ENCODE measurements at regions not wholly inside any gene's neighbourhood (a gene's known extent, or its start where the extent isn't known, plus 50 kb on each side); places are given as distances from the start of the nearest gene placed in this dataset.

- DNase-seq: no peak
Observed at GRCh38 chr9:109886041-109886440, 106.0 kb downstream of the PALM2AKAP2 start.

GRCh38 chr9:109886617-109887016 lies 106.6 kb downstream of the PALM2AKAP2 start:
- no peak for DNase-seq

DNA sequence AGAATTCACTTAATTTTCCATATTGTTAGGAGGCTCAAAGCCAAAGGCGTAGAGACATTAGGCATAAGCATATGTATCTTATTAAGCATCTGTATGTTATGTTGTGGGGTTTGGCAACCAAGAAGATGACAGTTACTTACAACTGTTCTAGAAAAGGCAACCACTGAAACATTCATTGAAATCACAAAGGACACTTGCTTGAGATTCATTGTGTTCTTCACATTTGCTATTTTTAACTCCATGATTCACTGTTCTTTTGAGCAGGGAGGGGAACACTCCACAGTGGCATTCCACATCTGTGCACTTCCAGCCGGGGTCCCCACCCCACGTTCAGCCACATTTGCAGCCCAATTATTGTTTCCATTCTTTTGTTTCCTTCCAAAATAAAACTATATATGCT lies 107.1 kb downstream of the PALM2AKAP2 start:
- no peak for DNase-seq

DNA sequence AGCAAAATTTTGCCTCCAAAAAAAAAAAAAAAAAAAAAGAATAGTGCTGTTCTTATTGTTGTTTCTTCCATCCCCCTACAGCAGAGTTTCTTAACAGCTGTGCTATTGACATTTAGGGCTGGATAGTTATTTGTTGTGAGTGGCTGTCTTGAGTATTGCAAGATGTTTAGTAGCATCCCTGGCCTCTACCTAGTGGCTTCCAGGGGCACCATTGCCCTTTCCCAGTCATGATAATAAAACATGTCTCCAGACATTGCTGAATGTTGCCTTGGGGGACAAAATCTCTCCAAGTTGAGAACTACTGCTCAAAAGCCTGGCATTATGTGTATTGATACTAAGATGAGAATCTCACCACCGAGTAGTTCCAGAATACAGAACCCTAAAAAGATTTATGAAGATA lies 108.7 kb downstream of the PALM2AKAP2 start:
- DNase-seq: no peak

GRCh38 chr9:109889456-109889855 lies 109.5 kb downstream of the PALM2AKAP2 start:
- peak; percentile 66 for DNase-seq

DNA sequence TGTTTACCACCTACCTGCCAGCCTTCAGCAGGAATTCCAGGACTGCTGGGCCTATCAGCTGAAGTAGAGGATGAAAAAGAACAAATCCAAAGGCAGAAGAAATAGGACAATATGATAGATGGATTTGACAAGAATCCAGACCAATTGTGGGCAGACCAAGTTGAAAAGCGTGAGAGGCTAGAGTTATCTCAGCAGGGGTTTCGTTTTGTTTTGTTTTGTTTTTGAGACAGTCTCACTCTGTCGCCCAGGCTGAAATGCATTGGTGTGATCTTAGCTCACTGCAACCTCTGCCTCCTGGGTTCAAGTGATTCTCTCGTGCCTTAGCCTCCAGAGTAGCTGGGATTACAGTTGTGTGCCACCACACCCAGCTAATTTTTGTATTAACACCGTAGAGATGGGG lies 113.2 kb downstream of the PALM2AKAP2 start:
- no peak for DNase-seq

GRCh38 chr9:109894473-109894872 lies 114.5 kb downstream of the PALM2AKAP2 start:
- no peak for DNase-seq

DNA sequence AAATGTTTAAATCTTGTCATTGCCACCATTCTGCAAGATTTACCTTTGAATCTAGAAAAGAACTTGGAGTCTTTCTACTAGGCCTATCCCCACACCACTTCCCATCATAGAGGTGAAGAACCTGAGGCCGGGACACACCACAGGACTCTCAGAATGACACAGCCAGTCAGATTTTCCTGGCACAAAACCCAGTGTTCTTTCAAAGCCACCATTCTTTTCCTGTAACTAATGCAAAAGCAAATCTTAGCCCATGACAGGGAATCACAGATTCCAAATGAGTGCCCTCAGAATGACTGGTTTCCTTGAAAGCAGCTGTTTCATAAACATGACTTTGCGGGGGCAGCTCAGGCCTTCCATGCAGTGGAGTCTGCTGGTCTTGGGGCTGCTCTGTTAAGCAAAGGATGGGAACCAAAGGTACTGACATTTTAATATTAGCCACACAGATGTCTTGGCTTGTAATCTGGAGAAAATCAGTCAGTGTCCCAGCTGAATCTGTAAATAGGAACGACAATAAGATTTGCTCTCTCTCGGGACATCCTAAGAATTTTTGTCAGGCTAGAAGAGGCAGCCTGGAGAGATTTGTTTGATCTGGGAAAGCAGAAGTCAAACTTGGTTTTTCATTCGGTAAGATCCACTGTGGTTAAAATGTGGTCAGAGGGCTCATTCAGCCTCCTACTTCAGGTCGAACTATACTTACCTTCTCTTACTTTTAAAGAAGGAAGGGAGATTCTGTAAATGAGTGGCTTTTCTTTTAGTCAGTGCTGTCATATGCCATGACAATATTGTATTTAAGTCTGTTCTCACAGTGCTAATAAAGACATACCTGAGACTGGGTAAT lies 115.1 kb downstream of the PALM2AKAP2 start:
- DNase-seq: no peak

GRCh38 chr9:109901201-109901600 lies 121.2 kb downstream of the PALM2AKAP2 start:
- no peak for DNase-seq

DNA sequence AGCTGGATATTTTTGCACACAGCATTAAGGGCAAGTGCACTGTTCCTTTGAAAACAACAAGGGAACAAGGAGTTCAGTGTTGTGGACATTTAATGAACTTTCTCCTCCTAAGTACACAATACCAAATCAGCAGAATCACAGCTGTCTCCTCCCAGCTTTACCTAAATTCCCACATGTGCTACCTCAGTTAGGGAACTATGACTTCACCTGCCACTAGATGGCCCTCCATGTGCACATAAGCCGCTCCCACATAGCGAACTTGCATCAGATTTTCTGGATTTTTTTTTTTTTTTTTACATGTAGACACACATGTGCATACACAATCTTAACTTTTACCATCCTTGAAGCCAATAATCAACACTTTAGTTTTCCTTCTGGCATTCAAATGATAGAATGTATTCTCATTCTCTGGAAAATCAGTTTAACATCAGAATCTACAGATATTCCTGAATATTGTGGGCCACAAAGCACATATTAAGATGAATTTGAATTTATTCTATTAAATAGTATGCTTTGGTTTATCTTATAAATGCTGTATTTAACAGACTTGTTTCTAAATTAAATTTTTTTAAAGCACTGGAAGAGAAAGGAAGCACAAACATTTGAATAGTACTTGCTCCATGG lies 123.6 kb downstream of the PALM2AKAP2 start:
- DNase-seq: peak; percentile 64

- no peak for DNase-seq
Observed at GRCh38 chr9:109904666-109905065, 124.7 kb downstream of the PALM2AKAP2 start.

GRCh38 chr9:109905472-109905871 lies 125.5 kb downstream of the PALM2AKAP2 start:
- DNase-seq: no peak

DNA sequence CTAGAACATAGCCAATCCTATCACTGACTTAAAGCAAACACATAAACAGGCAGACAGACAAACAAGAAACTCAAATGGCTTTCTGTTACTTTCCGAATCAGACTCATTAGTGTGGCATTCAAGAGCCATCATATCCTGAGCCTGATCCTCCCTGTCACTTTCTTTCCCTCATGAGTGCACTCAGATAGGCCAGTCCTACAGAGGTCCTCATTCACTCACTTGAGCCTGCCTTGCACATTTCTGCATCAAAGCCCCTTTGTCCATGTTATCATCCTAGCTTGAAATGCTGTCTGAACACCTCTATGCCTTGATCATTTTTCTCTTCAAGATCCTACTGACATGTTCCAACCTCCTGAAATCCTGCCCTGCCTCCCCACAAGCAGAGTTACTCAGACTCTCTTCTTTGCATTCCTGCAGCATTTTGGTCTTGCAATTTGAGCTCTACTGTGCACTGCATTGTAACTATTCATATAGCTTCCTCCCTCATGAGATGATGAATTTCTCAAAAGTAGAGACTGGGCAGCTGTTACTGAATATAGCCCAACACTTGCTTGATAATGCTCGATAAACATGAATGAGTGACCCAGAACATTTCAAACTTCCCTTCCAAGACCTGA lies 126.9 kb downstream of the PALM2AKAP2 start:
- peak; percentile 16 for DNase-seq

- DNase-seq: no peak
Observed at GRCh38 chr9:109907400-109907799, 127.4 kb downstream of the PALM2AKAP2 start.

- DNase-seq: no peak
Observed at GRCh38 chr9:109907810-109908458, 127.9 kb downstream of the PALM2AKAP2 start.

DNA sequence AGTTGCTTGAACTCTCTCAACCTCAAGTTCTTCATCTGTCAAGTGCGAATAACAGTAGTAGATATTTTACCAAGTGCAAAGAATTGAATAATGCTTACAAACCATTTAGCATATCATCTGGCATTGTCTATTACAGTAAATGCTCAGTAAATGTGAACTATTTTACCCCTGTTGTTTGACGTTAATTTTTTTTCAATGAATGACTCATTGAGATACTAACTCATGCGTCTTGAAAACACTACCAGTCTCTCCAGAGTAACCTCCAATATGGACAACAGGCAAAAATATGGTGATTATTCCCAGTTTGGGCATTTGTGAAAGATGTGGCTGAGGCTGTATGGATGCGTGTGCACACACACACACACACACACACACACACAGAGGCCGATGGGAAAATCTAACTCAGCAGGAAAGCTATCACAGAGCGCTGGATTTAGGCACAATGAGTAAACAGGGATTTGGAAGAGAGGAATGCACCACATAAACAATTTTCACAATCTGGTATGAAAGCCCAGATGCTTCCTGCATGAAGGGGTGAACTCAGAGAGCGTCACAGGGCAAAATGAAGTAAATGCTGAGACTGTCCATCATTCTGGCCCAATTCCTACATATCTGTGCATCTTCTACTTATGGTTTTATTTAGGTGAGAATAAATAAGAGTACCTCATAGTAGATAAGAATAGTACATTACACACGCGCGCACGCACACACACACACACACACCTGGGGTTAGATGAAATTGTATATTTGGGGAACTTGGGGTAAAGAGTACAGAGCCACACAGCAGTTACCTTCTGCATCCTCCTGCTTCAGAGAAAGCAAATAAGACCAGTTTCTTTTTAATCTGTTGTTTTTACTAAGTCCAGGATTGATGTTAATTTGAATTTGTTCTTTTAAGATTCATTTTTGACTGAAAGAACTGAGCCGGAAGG lies 128.7 kb downstream of the PALM2AKAP2 start:
- no peak for DNase-seq

DNA sequence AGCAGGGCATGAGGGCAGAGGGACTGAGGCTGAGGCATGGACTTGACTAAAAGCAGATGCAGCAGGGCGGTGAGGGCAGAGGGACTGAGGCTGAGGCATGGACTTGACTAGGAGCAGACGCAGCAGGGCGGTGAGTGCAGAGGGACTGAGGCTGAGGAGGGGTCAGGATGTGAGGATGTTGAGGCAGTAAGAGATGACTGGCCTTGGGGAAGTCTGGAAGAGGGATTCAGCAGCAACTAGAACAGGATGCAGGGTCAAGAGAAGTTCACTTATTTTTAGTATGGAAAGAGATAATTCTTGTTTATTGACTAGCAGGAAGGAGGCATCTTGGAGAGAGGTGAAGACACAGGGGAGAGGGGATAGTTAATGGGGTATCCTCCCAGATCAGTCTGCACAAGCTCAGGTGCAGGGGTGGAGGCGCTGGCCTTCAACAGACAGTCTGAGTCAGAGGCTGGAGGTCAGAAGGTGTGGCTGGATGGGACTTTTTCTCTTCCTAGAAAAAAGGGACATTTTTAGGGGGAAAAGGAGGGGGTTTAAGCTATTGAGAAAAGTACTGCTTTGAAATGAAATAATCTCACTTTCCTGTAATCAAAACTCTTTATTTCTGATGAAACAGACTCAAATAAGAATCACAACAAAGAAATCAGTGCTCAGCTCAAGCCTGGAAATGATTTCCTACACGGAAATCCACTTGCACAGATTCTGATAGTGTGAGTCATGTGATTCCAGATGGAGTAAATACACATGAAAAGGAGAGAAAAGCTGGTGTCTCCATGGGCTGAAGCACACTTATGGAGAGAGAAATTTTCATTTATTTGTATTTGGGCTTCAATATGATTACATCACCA lies 130.9 kb downstream of the PALM2AKAP2 start:
- peak; percentile 28 for DNase-seq

- peak; percentile 17 for DNase-seq
Observed at GRCh38 chr9:109912082-109912582, 132.1 kb downstream of the PALM2AKAP2 start.

DNA sequence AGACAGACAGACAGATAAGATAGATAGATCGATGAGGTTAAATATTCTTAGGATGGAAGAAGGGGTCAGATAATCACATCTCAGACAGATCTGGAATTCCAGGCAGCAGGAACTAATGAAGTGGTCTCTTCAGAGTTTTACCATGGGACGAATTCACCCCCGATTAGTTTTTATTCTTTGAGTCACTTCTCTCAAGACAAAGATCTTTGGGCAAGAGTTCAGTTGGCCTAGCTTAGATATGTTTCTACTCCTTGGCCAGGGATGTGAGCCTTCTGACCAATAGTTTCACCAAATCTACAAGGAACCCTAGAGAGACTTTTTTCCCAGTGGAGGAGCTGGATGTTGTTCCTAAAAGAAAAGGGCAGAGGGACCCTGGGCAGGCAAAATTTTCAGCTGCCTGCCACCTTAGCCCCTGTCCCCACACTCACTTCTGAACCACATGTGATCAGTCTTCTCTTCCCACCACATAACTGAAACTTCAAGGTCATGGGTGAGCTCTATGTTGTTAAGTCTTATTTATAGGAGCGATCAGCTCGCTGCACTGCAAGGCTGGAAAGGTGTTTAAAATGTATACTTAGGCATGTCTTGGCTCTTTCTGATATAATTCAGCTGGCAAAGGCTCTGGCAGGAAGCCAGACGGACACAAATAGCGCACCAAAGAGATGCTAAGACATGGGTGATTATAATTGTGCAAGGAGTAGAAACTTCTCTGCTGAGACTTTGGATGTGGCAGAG lies 132.9 kb downstream of the PALM2AKAP2 start:
- DNase-seq: no peak

GRCh38 chr9:109913461-109913810 lies 133.4 kb downstream of the PALM2AKAP2 start:
- no peak for DNase-seq
